ENCODE measurements at regions not wholly inside any gene's neighbourhood (a gene's known extent, or its start where the extent isn't known, plus 50 kb on each side); places are given as distances from the start of the nearest gene placed in this dataset.
A peak's percentile ranks its signal among the peaks of the same experiment; 100 is the strongest.

DNA sequence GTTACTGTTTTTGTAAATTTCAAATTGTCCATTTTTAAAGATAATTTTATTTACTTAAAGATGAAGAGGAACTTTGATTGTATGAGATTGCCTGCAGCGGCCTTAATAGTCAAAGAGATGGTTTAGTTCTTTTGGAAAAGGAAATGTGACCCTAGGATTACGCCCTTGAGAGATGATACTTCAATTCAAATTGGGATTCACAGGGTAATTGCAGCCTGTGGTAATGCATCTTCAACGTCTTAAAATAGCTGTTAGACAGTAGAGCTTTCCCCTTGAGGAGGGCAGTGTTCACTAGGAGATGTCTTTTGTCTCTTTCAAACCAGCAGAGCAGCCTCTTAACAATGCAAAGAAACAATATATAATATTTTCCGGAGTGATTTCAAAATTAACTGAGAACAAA lies 127.1 kb downstream of the TAF11L14 start:
- DNase-seq (ENCODE audit: low spot score) = no peak

- no peak for DNase-seq (ENCODE audit: low spot score)
Measured at GRCh38 chr5:17763301-17763700, 129.0 kb downstream of the TAF11L14 start.

- DNase-seq (ENCODE audit: low spot score) = no peak
Measured at GRCh38 chr5:17766031-17766430, 131.8 kb downstream of the TAF11L14 start.

GRCh38 chr5:17769277-17769676 lies 135.0 kb downstream of the TAF11L14 start:
- no peak for DNase-seq (ENCODE audit: low spot score)

DNA sequence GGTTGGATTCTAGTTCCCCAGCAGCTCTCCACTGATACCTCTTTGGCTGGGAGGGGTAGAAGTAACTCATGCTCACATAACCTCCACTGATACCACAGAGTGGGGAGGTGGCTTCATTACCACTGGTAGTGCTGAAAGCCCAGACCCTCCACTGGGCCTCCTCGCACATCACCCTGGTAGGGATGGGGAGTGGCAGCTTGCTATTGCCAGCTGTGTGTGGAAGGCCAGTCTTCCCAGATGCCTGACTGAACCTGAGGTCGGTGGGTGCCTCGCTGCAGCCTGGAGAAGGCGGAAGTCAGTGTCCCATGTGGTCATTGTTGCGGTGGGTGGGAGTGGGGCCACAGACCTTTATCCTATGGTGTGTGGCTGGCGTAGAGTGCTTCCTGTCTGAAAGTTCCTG lies 138.0 kb downstream of the TAF11L14 start:
- DNase-seq (ENCODE audit: low spot score) = no peak

GRCh38 chr5:17785774-17786173 lies 151.5 kb downstream of the TAF11L14 start:
- no peak for DNase-seq (ENCODE audit: low spot score)

DNA sequence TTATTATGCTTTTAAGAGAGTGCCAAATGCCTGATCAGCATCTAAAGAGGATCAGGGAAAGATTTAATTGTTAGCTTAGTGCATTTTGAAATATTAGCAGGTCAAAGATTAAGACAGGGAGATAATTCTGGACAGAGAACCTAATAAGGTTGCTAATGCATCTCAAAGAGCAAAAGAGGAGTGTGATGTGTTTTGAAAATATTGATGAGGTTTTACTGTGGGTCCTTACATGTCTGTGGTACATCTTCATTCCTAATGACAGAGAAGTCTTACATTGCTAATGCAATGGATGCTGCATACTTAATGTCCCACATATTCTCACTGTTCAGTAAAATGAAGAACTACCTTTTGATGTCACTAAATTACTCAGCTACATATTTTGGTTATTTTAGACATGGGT lies 154.1 kb downstream of the TAF11L14 start:
- no peak for DNase-seq (ENCODE audit: low spot score)

- no peak for DNase-seq (ENCODE audit: low spot score)
Measured at GRCh38 chr5:17794201-17794600, 159.9 kb downstream of the TAF11L14 start.

DNA sequence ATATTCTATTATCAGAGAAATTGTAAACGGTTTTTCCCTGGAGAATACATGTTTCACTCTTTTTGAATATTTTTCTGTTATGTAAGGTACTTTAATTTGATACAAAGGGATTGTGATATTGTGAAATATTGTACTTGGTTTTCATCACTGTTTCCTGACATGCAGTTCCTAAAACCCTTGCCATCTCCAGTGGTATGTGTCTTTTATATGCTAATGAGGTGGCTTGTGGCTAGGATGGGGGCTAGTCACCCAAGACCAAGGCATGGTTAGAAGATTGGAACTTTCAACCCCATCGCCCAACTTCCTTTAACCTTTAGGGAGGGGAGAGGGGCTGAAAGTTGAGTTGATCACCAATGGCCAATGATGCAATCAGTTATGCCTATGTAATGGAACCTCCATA lies 160.6 kb downstream of the TAF11L14 start:
- DNase-seq (ENCODE audit: low spot score) = no peak

DNA sequence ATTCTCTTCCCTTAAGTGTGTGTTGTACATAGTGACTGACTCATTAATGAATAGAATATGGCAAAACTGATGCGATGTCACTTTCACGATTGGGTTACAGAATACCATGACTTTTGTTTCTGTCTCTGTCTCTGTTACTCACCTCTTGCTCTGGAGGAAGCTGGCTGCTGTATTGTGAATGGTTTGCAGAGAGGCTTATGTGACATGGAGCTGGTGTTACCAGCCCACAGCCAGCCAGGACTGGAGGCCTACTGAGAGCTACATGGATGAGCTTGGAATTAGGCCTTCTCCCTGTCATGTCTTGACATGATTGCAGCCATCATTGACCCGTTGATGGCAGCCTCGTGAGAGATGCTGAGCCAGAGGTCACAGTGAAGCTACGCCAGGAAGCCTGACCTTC lies 161.9 kb downstream of the TAF11L14 start:
- no peak for DNase-seq (ENCODE audit: low spot score)

GRCh38 chr5:17796757-17797396 lies 162.6 kb downstream of the TAF11L14 start:
- DNase-seq (ENCODE audit: low spot score) = no peak

GRCh38 chr5:17799521-17799920 lies 165.3 kb downstream of the TAF11L14 start:
- DNase-seq (ENCODE audit: low spot score) = no peak

GRCh38 chr5:17801595-17801994 lies 167.3 kb downstream of the TAF11L14 start:
- DNase-seq (ENCODE audit: low spot score) = no peak

DNA sequence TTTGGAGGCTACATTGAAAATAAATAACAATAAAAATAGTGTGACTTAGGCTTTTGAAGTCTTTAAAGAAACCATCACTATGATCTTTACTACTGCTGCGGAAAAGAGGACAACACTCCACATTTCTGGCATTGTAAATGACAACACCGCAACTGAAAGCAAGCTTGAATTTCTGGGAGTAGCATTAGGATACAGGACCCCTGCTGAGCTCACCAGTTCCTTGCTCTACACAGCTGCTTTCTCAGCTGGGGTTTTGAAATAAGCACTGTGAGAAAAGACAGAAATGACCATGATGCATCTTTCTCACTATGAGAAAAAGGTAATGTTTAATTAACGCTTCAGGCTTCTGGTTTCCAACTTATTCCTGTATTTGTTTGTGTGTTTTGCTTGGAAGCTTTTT lies 168.0 kb downstream of the TAF11L14 start:
- DNase-seq (ENCODE audit: low spot score) = peak; percentile 52

DNA sequence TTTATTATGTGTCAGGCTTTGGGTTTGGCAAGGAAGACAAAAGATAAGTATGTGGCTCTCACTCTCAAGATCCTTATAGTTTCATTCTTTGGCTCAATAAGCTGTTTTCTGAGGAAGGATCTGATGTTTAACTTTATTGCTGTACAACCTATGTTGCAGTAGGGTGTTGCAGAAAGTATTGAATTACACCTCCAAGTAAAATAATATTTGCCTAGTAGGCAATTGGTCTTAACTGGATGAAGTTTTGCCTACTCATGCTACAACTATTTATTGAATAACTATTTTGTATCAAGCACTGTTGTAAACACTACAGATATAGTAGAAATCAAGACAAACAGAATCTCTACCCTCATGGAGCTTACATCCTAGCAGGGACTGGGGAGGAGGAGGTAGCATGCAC lies 169.7 kb downstream of the TAF11L14 start:
- DNase-seq (ENCODE audit: low spot score) = no peak

- DNase-seq (ENCODE audit: low spot score) = no peak
Measured at GRCh38 chr5:17805227-17805825, 171.1 kb downstream of the TAF11L14 start.

DNA sequence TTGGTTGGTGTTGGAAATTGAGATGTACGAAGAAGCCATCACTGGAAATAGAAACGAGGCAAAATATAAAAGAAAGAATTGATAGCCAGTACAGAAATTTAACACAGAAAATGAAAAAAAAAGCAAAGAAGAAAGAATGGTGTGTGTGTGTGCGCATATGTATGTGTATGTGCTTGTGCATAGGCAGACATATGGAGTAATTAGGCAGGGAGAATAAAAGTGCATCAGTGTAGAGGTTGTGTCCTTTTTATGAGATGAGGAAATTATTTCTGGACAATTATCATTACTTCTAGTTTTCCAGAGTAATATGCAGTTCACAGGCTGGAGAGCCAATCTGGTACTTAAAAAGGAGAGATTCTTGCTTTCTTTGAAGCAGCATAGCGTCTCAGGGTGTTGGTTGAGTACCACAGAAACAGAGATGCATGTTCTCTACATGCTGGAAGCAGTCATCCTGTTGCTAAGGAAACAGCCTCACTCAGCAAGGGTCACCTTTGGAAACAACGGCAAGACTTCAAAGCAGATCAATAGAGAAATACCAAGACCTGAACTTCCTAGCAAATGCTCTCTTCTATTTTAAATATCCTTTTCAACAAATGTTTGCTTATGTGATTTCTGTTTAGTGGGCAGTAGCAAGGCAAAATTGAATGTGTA lies 172.7 kb downstream of the TAF11L14 start:
- DNase-seq (ENCODE audit: low spot score) = no peak

DNA sequence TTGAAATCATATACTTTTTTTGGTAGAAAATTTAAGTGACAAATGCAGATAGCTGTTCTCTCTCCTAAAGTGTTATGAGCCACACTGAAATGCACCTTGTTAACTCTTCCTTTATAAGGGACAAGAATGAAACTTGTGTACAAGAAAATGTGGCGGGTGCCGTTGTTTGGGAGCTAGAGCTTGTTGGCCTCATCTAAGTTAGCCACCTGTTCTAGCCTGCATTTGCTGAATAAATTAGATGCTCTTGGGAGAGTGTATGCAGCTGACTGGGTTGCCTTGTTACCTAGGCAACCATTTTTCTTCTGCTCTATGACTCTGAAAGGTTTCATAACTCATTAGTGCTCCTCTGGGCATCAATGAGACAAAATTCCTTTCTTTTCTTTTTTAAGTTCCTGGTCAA lies 174.3 kb downstream of the TAF11L14 start:
- DNase-seq (ENCODE audit: low spot score) = no peak

- no peak for DNase-seq (ENCODE audit: low spot score)
Measured at GRCh38 chr5:17810734-17811133, 176.5 kb downstream of the TAF11L14 start.

GRCh38 chr5:17813214-17813613 lies 179.0 kb downstream of the TAF11L14 start:
- no peak for DNase-seq (ENCODE audit: low spot score)

GRCh38 chr5:17816505-17816904 lies 182.2 kb downstream of the TAF11L14 start:
- no peak for DNase-seq (ENCODE audit: low spot score)

DNA sequence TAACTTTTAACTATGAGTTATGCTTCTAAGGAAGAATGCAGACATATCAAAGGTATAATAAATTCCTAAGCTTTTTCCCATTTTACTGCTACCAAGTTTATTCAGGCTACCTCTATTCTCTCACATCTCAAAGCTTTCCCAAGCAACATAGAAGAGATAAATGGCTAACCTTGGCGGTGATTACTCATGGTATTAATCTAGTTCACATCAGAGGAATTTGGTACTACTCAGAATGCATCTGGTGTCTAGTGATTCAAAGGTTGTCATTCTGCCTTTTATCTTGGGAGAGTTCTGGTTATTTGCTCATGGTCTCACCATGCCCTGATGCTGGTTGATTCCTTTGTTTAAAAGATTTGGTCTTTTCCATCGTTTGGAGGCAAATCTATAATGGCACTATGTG lies 182.7 kb downstream of the TAF11L14 start:
- DNase-seq (ENCODE audit: low spot score) = no peak

- no peak for DNase-seq (ENCODE audit: low spot score)
Measured at GRCh38 chr5:17817990-17818389, 183.7 kb downstream of the TAF11L14 start.

- no peak for DNase-seq (ENCODE audit: low spot score)
Measured at GRCh38 chr5:17819783-17820182, 185.5 kb downstream of the TAF11L14 start.
